Fibroblast of peridontal ligament (primary cell): ENCODE measurements at regions not wholly inside any gene's neighbourhood (a gene's known extent, or its start where the extent isn't known, plus 50 kb on each side); places are given as distances from the start of the nearest gene placed in this dataset.

Source experiments
- DNase-seq: peaks from one replicate; pipeline ENCODE4 v3.0.0-alpha.2; 2010; ENCODE audit errors: extremely low read depth

DNA sequence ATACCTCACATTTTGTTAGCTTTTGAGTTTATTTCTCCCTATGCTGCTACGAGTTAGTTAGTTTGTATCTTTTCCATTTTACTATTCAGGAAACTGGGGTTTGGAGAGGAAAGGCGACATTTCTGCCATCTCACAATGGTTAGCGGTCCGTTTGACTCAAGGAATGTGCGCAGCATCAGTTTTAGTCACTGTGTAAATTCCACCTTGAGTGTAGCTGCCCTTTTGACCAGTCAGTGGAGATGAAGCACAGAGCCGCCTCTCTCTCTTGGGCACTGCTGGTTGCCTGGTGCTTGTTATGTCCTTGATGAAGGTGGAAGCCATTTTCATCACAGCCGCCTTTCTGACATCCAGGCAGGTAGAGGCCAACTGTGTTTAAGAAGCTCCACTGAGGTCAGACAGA is 185.5 kb downstream of the SCP2D1 start:
- DNase-seq: no peak

DNA sequence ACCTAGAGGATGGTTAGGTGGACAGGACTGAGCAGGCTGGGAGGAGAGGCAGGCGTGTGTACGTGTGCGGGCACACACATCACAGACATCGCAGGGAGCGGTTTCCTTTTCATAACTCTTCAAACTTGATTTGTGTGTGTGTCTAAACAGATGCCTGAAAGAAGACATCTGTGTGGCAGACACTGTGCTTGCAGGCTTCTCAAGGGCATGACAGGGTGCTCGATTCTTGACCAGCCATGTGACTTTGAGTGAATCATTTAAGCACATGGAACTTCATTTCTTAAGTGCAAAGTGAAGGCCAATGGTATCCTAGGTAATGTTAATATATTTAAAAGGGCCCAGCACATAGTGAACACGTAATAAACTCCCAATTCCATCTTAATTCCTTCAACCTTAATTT is 186.5 kb downstream of the SCP2D1 start:
- no peak for DNase-seq

DNA sequence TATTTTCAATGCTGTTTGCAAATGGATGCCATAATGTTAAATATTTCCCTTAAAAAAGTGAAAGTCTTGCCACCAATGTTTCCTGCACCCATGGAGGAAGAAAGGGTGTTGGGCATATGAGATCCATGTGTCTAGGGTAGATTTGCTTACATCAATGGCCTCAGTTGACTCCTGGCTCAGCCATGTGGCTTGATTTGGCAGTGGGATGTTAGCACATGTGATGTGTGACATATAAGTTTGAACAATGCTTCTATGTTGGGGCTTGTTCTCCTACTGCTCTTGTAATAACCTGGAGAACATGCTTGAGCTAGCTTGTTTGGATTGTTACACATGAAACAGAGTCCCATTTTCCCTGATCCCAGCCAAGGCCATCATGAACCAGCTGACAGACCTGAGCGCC is 187.6 kb downstream of the SCP2D1 start:
- no peak for DNase-seq

DNA sequence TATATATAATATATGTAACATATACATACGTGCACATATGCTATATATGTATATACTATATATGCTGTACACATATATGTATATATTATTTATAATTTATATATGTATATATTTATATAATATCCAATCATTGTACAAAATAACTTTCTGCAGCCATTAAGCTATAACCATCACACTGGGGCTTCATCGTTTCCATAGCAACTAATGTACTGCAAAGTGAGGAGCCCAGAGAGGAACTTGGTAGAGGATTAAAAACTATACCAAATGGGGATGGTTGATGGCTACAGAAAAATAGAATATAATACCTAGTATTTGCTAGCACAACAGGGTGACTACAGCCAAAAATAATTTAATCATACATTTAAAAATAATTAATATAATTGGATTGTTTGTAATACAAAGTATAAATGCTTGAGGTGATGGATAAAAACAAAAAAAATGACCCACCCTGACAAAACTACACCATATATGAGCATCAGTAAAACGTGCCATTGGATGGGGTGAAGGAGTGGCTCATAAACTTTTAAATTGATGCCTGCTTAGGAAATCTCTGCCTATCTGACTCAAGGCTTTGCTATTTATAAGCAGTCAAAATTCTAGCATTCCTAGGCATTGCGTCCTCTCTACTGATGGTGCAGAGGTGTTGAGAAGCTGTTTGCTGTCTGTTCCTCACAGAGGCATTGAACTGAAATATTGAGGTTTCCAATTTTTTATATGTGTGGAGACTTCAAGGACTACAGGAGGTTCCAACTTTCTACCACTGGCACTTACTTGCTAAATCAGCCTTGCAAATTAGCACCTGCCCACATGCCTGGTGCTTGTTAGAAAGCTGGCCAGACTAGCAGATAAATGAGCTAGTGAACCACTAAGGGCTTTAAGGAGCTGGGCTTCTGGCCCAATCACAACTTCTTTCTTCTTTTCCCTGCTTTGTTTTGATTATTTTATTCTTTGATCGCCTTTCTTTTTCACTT is 190.1 kb downstream of the SCP2D1 start:
- DNase-seq: no peak

DNA sequence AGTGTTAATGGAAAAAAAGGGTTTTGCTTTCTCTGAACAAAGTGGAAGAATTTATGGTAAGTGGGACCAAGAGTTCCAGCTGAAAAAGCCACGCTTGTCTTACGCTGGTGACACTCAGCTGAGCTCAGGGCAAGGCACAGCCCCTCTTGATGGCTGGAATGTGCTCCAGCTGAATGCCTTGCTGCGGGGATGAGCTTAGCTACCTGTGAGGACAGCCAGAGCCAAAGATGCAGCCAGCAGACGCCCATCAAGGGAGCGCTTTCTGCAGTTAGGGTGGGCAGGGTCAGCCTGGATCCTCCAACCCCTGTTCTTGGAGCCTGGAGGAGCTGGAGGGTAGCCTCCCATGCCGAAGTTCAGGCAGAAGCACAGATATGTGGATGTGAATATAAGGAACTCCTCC is 191.4 kb downstream of the SCP2D1 start:
- DNase-seq: no peak

DNA sequence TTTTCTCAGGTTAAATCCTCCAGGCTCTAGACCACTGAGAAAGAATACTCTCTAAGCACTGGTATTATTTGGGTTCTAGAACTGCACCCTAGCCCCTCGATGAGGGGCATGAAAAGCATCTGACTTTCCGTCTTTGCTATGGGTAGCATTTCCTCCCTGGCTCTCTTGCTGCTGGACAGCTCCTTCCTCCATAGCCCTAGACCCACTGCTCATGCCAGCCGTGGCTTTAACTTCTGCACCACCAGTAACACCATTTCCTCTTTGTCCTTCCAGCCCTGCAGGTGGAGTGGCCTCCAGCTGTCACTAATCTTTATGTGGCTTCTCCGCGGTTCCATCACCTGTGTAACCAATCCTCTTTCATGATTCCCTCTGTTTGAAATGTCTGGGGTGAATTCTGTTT is 194.9 kb downstream of the SCP2D1 start:
- DNase-seq: no peak

DNA sequence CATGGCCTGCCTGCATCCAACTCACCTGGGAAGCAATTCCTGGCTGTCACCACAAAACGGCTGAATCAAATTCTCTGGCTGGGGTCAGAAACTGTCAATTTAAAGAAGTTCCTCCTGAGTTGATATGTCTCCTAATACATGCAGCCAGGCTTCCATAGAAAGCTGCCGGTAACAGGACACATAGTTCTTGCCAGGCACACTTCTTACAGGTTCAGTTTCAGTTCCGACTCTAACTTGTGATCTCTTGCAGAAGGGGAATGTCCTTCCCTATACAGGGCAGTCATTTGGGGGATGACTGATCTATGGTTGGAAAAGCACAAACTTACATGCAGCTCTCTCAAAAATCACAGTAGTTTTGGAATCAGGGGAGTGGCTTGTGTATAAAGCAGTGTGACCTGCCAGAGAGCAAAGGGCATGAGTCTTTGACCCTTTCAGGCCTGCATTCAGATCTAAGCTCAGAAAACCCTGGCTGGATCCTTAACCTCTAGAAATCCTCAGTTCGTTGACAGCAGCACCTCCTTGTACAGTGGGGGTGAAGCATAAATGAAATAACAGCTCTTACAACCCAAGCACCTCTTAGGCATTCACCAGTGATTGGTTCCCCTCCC is 195.6 kb downstream of the SCP2D1 start:
- no peak for DNase-seq

DNA sequence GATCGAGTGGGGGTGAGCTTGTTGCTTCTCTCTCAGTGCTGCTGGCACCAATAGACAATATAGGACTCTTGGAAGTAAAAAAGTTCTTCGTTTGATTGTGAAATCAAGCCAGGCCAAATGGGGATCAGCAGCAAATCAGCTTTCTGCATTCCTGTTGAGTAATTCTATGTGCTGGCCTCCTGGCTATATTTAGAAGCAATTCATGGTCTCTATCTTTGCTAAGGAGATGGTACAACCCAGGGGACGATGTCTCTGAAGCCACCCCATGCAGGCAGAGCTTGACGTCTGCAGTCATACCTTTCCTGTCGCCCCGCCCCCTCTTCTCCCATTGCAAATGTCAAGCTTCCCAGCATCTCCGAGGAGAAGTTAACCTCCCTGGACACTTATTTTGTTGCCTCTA is 199.1 kb downstream of the SCP2D1 start:
- DNase-seq: no peak

DNA sequence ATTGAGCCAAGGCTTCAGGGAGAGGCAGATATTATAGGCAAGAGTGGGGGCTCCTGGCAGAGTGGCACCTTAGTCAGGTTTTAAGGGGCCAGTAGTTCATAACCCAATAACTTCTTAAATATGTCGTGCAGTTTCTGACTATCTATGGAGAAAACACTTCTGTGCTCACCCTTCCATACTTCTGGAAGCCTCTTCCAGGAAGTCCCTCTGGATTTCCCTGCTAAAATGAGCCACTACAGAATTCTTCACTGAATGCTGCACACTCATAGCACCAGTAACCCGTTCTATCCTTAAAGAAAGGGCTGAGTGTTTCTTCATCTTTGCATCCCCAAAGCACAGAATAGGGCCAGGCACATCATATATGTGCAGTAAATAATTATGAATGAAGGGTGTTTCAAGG is 198.5 kb upstream of the SLC24A3 start:
- no peak for DNase-seq

DNA sequence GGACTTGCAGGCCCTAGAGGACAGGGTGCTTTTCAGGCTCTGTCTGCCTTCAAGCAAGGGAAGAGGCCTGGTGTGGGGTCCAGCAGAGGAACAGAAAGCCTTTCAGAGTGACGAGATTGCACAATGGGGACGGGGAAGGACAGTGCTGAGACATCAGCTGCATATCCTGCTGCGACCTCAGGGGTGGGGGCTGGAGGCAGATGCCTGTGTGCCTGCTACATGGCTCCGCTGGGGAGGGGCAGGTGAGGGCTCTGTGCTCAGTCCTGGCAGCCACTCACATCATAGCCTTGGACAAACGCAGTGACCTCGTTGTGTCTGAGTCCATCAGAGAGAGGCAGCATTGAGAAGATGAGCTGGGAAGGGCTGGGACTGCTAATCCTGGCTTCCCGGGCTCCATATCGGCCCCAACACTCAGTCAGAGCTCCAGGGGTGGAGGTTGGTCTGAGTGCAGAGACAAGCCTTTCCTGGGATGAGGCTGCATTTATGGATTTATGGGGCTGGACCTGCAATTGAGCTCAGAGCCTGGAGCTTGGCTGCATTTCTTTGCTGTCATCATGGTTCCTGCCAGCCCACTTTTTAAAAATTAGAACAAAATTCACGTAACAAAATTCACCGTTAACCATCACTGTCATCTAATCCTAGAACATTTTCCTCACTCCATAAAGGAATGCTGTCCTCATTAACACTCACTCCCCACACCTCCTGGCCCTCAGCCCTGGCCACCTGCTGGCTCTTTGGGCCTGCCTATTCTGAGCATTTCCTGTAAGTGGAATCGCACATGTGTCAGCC is 196.9 kb upstream of the SLC24A3 start:
- no peak for DNase-seq

DNA sequence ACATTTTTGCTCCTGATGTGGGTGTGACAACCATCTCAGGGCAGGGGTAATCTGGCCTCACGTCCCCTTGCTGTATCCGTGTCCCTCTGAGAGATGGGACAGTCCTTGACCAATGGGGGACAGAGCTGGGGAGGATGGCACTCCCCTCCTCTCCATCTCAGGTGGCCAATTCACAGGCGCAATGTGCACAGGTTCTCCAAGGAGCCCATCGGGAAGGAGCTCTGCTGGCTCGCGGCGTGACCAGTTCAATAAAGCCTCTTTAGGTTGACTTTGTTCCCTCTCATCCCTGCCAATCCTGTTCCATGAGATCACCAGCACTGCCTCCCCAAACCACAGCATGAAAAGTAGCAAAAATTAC is 196.3 kb upstream of the SLC24A3 start:
- no peak for DNase-seq

DNA sequence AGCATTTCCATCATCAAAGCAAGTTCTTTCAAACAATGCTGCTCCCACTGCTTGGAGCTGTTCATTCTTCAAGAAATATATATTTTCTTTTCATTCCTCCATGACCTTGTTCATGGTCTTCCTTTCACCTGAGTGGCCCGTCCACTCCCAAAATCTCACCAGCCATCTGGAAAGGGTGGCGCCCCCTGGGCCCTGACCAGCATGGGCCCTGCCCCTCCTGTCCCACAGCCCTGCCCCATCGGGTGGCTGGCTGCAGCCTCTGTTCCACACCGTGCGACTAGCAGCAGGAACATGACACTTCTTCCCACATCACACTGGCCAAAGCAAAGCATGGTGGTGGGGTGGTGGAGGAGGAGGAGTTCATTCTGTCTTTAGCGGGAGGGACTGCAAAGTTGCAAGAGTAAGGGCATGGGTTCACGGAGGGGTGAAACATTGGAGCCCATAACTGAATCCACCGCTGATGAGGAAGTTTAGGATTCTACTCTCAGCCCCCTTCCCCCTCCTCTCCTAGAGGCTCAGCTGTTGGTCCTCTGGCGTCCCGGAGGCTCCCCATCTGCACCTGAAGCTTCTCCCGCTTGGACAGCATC is 195.2 kb upstream of the SLC24A3 start:
- DNase-seq: no peak

DNA sequence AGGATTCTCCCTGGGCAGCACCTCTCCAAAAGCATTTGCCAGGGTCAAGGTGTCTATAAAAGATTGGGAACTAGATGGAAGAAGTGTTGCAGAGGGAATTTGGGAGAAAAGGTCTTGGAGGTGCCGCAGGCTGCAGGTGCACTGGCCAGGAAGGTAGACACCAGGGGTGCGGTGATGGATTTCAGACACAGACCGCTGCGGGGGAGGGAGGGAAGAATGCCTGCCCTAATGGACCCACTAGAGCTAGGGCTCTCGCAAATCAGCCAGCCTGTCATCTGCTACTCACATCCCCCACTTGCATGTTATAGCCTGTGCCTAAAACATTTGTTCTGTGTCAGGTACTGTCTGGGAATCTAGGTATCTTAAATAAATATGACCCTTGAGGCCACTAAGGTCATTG is 193.6 kb upstream of the SLC24A3 start:
- DNase-seq: no peak

DNA sequence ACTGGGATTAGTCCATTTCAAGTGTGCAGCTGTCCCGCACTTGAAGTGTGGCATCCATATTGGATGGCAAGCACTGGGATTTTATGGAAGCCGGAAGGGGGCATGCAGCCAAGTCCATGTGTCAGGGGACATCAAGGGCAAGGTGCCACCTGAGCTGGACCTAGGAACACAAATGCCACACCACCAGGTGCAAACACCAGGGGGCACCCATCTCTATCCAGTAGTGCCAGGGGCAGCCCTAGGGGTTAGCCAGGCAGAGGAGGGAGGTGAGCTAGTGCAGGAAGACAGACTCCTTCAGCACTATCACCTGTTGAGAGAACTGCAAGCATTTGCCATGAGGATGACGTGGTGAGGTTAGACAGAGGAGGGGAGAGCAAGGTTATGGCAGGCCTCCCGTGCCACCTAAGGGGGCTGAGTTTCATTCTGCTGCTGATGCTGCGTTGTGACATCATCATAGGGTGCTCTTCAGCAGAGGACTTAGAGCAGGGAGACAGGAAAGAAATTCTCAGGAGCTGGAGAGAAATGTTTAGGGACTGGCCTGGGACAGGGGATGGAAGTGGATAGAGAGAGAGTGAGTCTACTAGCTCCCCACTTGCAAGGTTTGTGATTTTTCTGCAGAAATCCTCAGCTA is 192.6 kb upstream of the SLC24A3 start:
- DNase-seq: no peak

DNA sequence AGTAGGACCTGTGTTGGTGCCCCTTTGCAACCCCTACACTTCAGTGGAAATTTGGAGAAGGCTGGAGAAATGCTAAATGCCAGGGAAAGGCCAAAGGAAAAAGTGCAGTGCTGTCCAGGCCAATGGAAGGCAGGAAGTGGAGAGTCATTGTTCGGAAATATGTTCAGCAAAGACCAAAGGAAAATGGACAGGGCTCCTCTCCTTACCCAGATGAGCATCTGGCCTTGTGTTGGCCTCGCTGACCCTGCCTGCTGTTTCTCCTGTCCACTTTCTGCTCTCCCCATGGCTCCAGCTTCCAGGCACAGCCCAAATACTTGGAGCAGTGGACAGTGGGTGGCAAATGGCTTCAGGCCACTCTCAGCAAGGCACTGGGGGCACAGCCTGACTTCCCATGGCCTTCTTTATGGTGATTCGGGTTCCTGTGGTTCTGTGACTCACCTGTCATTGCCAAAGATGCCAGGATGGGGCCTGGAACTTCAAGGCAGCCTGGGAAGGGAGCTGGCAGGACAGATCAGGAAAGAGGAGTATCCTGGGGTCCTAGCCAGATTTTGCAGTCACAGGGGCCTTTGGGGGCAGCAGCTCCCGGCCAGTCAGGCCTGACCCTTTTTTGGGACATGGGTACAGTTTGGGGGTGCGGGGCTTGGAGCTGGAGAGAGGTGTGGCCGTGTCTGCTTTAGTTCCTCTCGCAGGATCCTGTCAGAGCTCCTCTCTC is 190.9 kb upstream of the SLC24A3 start:
- DNase-seq: no peak

DNA sequence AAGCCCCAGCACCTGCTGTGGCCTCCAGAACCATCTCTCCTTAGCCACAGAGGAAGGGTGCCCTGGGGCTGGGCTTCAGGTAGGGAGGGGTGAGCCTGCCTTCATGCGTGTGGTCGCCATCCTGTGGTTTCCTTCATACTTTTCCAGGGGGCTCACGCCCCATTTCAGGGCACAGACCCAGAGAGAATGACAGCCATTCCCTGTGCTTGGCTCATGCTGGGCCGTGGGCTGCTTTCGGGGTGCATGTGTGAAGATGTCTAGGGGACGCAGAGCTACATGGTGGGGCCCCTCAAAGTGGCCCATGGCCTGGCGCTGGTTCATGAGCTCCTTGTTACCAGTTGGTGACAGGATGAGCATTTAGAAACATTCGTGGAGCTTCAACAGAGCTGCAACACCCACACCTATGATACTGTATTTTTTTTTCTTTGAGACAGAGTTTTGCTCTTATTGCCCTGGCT is 190.3 kb upstream of the SLC24A3 start:
- DNase-seq: no peak

DNA sequence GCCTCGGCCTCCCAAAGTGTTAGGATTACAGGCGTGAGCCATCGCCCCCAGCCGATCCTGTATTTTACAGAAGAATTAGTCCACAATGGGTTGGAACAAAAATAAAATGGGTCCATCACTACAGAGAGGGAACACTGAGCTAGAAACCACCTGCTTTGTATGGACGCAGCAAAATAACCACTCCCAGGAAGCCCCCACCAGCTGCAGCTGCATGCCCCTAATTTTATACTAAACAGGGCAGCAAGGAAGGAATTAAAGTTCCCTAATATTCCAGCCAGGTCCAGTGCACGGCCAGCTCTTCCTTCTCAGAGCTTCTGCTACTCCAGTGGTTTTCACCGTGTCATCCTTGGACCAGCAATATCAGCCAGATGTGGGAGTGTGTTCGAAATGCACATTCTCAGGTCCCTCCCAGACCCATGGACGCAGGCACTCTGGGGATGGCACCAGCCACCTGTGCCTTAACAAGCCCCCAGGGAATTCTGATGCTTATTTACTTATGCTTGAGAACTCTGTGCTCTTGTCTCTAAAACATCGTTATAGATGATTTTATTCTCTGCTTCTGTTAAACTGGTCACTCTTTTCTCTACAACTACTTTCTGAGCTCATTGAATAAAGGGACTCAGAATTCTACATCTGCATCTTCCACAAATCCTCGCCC is 189.5 kb upstream of the SLC24A3 start:
- no peak for DNase-seq

DNA sequence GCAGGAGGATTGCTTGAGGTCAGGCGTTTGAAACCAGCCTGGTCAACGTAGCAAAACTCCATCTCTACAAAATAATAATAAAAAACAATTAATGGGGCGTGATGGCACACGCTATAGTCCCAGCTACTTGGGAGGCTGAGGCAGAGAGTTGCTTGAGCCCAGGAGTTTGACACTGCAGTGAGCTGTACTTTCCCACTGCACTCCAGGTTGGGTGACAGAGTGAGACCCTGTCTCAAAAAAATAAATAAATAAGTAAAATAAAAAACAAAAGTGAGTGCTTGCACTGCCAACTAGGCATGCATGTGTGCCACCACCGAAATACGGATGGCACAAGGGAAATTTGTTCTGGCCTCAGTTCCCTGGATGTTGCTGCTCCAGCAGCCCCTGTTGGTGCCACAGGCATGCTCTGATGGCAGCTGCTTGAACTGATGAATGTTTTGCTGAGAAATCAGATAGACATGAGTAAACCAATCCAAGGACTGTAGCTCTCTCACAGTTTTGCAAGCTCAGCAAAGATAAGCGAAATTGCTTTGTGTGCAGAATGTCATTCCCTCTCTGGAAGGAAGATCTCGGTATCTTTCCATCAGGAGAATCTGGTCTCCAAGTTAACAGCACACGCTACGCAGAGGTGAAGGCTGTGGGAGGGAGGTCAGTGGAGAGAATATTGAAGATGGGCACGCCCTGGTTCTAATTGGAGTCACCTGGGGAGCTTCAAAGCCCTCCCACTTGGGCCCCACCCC is 188.0 kb upstream of the SLC24A3 start:
- no peak for DNase-seq

DNA sequence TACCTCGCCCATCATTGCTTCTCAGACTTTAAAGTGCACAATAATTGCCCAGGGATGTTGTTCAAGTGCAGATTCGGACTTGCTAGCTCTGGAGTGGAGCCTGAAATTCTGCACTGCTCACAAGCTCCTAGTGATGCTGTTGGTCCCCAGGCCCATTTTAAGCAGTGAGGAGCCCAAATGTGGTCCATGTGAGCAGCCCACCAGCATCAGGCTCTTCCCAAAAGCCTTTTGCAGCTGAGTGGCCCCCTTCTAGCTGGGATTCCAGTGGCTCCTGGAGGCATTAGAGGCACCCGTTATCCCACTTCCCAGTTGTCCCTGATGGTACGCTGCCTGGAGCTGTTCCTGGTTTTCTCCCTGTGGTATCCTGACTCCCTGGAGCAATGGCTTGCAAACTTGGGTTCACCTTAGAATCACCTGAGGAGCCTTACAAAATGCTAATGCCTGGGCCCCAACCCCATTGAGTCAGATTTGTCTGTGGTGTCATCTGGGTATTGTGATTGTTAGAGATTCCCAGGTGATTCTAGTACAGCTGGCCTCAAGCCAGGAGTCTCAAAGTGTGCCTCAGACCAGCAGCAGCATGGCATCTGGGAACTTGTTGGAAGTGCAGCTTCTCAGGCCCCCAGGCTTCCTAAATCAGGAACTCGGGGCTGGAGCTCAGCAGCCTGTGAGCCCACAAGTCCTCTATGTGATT is 186.9 kb upstream of the SLC24A3 start:
- DNase-seq: no peak
